DOHH2 (cell line): ENCODE measurements at regions not wholly inside any gene's neighbourhood (a gene's known extent, or its start where the extent isn't known, plus 50 kb on each side); places are given as distances from the start of the nearest gene placed in this dataset.

Experiments used
- CTCF ChIP-seq: fragments of 200-600 bp; sonication (generic); IDR thresholded peaks from one replicate; pipeline ENCODE4 v1.5.1; 2014; ENCODE audit warnings: antibody characterized with exemption, mild to moderate bottlenecking, low read depth, low read length; ENCODE audit not compliant: poor library complexity, severe bottlenecking
- EZH2phosphoT487 ChIP-seq: fragments of 200-600 bp; sonication (generic); IDR thresholded peaks from 2 replicates; pipeline ENCODE4 v1.6.1; 2017; ENCODE audit warnings: borderline replicate concordance, mild to moderate bottlenecking, antibody characterized with exemption, low read length, moderate library complexity, mixed read lengths

- TF ChIP-seq CTCF (no peak), EZH2phosphoT487 (no peak)
Measured at GRCh38 chr5:152824316-152824715, 419.2 kb upstream of the NMUR2 start.
